ENCODE measurements at regions not wholly inside any gene's neighbourhood (a gene's known extent, or its start where the extent isn't known, plus 50 kb on each side); places are given as distances from the start of the nearest gene placed in this dataset.

DNA sequence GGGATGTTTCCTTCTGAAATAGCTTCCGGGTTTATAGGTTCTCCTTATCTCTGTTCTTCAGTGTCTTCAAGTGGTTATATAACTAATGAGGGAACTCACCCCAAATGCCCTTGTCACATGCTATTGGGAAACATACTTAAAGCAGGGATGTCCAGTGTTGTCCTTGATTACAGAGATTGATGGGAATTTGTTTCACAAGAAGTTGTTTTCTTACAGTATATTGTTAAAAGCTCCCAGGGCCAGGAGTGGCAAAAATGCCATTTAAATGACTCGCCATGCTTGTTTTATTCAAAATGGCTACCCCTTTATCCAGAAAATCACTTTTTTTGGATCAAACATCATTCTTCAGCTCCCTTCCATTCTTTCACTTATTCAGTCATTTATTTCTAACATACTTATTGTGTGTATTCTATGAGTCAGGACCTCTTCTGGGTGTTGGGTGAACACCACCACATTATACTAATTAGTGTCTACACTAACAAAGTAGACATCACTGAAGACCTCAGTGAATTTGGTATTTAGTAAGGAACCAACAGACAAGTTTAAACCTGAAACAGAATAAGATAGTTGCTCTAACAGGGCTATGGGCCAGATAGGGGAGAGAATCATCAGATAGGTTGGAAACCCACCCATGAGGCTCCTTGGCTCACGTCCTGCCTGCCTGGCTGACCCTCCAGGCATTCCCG, 791.1 kb downstream of the MAFB start:
- TF ChIP-seq, protein P1, sequence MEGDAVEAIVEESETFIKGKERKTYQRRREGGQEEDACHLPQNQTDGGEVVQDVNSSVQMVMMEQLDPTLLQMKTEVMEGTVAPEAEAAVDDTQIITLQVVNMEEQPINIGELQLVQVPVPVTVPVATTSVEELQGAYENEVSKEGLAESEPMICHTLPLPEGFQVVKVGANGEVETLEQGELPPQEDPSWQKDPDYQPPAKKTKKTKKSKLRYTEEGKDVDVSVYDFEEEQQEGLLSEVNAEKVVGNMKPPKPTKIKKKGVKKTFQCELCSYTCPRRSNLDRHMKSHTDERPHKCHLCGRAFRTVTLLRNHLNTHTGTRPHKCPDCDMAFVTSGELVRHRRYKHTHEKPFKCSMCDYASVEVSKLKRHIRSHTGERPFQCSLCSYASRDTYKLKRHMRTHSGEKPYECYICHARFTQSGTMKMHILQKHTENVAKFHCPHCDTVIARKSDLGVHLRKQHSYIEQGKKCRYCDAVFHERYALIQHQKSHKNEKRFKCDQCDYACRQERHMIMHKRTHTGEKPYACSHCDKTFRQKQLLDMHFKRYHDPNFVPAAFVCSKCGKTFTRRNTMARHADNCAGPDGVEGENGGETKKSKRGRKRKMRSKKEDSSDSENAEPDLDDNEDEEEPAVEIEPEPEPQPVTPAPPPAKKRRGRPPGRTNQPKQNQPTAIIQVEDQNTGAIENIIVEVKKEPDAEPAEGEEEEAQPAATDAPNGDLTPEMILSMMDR (conservative IDR thresholded peaks at IDR 0.05; ENCODE audit: low read depth, low read length) = no peak
- TF ChIP-seq EZH2 (IDR thresholded peaks at IDR 0.05; ENCODE audit: low read length, unreplicated experiment) = no peak
